ENCODE measurements at regions not wholly inside any gene's neighbourhood (a gene's known extent, or its start where the extent isn't known, plus 50 kb on each side); places are given as distances from the start of the nearest gene placed in this dataset.

DNA sequence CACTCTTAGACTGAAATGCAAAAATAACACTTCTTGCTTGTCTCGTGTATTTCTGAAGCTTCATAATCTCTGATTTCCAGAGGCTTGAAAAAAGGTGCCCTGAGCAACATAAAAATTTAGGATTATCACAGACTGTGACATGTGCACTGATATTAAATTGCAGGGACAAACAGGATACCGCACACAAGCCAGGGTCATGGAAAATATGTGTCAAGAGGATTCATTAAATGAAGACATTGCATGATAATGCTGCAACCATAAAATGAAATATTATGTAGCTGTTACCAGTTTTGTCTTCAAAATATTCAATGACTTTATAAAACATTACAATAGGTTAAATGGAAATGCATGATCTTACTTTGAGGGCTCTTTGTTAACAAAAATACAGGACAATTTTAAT, 328.0 kb downstream of the KCTD8 start:
- CTCF ChIA-PET (ENCODE audit: low intra/inter-chr PET ratio), result no interaction called here

More for the DNA sequence above, 328.0 kb downstream of the KCTD8 start:
- Histone ChIP-seq H3K4me2 (ENCODE audit: insufficient read depth, low read length) (no peak overlapping the region), H3K9me1 (ENCODE audit: control insufficient read depth, insufficient read depth, low read length) (no peaks in the 10 kb centered on the region), H2AFZ (ENCODE audit: low read depth, low read length) (no peak overlapping the region), H3K9me3 (replicated peaks; ENCODE audit: control insufficient read depth, insufficient read depth, low read depth, low read length) (peaks cover 2% of the 10 kb centered on the region; the same call in 1 of the 2 replicates), H3K79me2 (ENCODE audit: control insufficient read depth, insufficient read depth, low read length) (no peaks in the 10 kb centered on the region), H3K4me3 (no peak overlapping the region), H3K27me3 (ENCODE audit: control insufficient read depth in 2 of 2, insufficient read depth in 2 of 2, low read length in 2 of 2) (no peaks in the 10 kb centered on the region), H3K4me1 (replicated peaks in 1 of 2; ENCODE audit: control insufficient read depth in 2 of 2, insufficient read depth in 2 of 2, low read length in 2 of 2) (no peaks in the 10 kb centered on the region), H4K20me1 (replicated peaks; ENCODE audit: control insufficient read depth, insufficient read depth, low read length) (no peaks in the 10 kb centered on the region), H3K9ac (ENCODE audit: insufficient read depth in 1 of 2, low read depth in 2 of 2, low read length in 2 of 2) (no peak overlapping the region), H3K36me3 (ENCODE audit: control insufficient read depth, insufficient read depth, low read length) (no peaks in the 10 kb centered on the region), H3K27ac (ENCODE audit: extremely low read depth, low read depth, low read length) (no peak overlapping the region)
- TF ChIP-seq EZH2 (IDR thresholded peaks at IDR 0.05; ENCODE audit: borderline replicate concordance, low read depth, low read length) (no peak), DACH1 (IDR thresholded peaks at IDR 0.05; ENCODE audit: partially characterized antibody) (no peak), ZNF347 (CRISPR knock-in tag; IDR thresholded peaks at IDR 0.05; ENCODE audit: low read depth) (no peak), ZNF668 (CRISPR knock-in tag; IDR thresholded peaks at IDR 0.05) (no peak), PTRF (tag; IDR thresholded peaks at IDR 0.05) (no peak), ETV5 (CRISPR knock-in tag; IDR thresholded peaks at IDR 0.05; ENCODE audit: low read depth) (no peak), ZNF146 (CRISPR knock-in tag; IDR thresholded peaks at IDR 0.05; ENCODE audit: unreplicated experiment) (no peak)
- TF ChIP-seq, protein P1, sequence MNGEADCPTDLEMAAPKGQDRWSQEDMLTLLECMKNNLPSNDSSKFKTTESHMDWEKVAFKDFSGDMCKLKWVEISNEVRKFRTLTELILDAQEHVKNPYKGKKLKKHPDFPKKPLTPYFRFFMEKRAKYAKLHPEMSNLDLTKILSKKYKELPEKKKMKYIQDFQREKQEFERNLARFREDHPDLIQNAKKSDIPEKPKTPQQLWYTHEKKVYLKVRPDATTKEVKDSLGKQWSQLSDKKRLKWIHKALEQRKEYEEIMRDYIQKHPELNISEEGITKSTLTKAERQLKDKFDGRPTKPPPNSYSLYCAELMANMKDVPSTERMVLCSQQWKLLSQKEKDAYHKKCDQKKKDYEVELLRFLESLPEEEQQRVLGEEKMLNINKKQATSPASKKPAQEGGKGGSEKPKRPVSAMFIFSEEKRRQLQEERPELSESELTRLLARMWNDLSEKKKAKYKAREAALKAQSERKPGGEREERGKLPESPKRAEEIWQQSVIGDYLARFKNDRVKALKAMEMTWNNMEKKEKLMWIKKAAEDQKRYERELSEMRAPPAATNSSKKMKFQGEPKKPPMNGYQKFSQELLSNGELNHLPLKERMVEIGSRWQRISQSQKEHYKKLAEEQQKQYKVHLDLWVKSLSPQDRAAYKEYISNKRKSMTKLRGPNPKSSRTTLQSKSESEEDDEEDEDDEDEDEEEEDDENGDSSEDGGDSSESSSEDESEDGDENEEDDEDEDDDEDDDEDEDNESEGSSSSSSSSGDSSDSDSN (IDR thresholded peaks at IDR 0.05; ENCODE audit: borderline replicate concordance in 1 of 2, low read depth in 2 of 2, low read length in 2 of 2), result no peak
- WGBS (ENCODE audit: insufficient coverage, low coverage, missing lambda C conversion rate), result 0% methylated on average over 2 of the region's 2 CpGs
- intact Hi-C loops (cut with micrococcal nuclease) (no loop called here), in situ Hi-C loops (cut with MboI) (no loop called here)
- ATAC-seq (no peak), DNase-seq (ENCODE audit: extremely low read depth in 1 of 4, low spot score in 3 of 4) (no peak), FAIRE-seq (no peak)
- BruUV-seq (replicated peaks), result no TSS peak
- POLR2A ChIA-PET, result no interaction called here
